Erythroblast (primary cell): ENCODE measurements at regions not wholly inside any gene's neighbourhood (a gene's known extent, or its start where the extent isn't known, plus 50 kb on each side); places are given as distances from the start of the nearest gene placed in this dataset.
"Not testable (repeated sequence)": the region's sequence is repeated elsewhere in the genome, so short reads cannot be mapped to it uniquely, and the experiment has no call there.

Experiments used
- DNase-seq, 2 experiments: peaks; one replicate each; lab custom pipeline; 2025; lab: John Stamatoyannopoulos, UW

GRCh38 chr9:41623666-41624065 is 434.5 kb upstream of the ZNG1F start:
- not testable (repeated sequence) for DNase-seq

GRCh38 chr9:41619254-41619653 is 430.1 kb upstream of the ZNG1F start:
- not testable (repeated sequence) for DNase-seq

- not testable (repeated sequence) for DNase-seq
These were observed 417.9 kb upstream of the ZNG1F start for GRCh38 chr9:41606961-41607547.

- DNase-seq = not testable (repeated sequence)
These were observed 376.5 kb upstream of the ZNG1F start for GRCh38 chr9:41565572-41565971.
